GM21576 (cell line): ENCODE measurements at regions not wholly inside any gene's neighbourhood (a gene's known extent, or its start where the extent isn't known, plus 50 kb on each side); places are given as distances from the start of the nearest gene placed in this dataset.
"Not testable (repeated sequence)": the region's sequence is repeated elsewhere in the genome, so short reads cannot be mapped to it uniquely, and the experiment has no call there.

Source experiments
- ATAC-seq: cut with Tn5 transposase; IDR thresholded peaks from one replicate; pipeline ENCODE4 v1.9.1; 2021; ENCODE audit warnings: mild to moderate bottlenecking, moderate library complexity; ENCODE audit not compliant: unreplicated experiment

DNA sequence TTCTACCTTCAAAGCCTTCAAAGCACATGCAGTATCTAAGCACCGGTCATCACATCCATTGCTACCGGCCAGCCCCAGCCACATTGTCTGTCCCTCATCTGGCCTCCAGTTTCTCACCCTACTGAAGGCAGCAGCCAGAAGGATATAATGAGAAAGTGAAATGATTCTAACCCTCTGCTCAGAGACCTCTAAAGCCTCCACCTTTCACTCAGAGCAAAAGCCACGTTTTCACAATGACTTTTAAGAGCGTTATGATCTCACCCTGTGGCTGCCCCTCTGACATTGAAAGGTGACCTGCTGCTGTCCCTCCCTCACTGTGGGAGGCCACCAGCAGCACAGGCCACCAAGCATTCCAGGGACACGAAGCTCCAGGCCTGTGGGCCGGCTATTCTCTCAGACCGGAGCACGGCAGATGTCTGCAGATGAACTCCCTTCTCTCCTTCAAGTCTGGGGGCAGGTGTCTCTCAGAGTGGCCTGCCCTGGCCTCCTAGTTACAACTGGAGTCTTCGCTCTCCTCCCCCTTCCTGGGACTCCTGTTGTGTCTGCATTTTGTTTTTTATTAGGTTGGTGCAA is 94.9 kb upstream of the EEPD1 start:
- peak; percentile 80 for ATAC-seq

DNA sequence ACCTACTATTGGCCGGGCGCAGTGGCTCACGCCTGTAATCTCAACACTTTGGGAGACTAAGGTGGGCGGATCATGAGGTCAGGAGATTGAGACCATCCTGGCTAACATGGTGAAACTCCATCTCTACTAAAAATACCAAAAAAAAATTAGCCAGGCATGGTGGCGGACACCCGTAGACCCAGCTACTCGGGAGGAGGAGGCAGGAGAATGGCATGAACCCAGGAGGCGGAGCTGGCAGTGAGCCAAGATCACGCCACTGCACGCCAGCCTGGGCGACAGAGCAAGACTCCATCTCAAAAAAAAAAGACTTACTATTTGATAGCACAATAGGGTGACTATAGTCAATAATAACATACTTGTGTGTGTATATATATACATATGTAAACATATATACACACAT is 92.7 kb upstream of the EEPD1 start:
- ATAC-seq: not testable (repeated sequence)

DNA sequence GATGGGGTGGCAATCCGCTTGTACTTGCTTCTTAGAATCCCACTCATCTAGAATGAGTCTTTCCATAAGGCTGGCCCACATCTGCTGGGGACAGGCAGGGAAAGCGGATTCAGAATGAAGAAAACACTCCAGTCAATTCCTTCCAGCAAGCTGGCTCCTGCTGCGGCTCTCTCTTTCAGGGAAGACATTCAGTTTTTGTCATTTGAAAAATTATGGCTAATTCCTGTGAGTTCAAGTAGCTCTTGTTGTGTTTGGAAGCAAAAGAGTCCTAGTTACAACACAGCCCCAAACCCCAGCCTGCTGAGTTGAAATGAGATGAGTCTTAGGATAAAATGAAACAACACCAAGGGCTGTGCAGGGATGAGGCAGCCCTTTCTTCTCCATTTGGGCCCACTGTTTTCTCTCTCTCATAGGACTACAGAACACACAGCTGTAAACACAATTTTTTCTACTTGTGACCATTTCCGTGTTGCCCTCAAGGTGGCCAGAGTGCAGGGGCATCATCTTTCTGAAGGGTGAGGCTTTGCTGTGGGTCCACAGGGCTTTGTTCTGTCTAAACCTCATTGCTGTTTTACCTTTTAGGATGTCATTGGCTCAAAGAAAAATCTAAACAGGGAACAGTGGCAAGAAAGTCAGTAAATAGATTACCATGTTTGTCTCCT is 90.8 kb upstream of the EEPD1 start:
- ATAC-seq: no peak

DNA sequence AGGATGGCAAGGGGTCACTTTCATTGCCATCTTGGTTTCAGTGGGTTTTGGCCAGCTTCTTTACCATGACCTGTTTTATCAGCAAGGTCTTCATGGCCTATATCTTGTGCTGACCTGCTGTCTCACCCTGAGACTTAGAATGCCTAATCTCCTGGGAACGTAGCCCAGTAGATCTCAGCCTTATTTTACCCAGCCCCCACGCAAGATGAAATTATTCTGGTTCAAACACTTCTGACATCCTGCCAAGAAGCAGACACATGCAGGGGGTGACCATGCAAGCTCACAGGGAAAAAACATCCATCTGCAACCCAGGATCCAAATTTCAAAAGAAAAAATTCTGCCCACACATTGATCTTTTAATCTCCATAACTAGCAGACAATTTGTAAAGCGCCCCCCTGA is 88.4 kb upstream of the EEPD1 start:
- no peak for ATAC-seq

DNA sequence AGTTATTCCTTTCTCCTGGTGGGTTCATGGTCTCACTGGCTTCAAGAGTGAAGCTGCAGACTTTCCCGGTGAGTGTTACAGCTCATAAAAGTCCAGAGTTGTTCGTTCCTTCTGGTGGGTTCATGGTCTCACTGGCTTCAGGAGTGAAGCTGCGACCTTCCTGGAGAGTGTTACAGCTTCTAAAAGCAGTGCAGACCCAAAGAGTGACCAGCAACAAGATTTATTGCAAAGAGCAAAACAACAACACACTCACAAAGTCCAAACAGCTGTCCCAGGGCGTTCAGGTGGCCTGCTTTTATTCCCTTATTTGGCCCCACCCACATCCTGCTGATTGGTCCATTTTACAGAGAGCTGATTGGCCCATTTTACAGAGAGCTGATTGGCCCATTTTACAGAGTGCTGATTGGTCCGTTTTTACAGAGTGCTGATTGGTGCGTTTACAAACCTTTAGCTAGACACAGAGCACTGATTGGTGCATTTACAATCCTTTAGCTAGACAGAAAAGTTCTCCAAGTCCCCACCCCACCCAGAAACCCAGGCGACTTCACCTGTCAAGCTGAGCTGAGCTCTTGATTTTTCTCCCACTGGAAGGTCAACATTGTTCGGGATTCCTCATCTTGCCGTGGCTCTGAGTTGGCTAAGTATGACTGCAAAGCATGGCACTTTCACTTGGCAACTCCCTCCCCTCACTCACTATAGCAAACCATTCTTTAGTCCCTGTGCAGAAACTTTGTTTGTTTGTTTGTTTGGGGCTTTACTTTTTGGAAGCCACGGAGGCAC is 87.3 kb upstream of the EEPD1 start:
- ATAC-seq: not testable (repeated sequence)

DNA sequence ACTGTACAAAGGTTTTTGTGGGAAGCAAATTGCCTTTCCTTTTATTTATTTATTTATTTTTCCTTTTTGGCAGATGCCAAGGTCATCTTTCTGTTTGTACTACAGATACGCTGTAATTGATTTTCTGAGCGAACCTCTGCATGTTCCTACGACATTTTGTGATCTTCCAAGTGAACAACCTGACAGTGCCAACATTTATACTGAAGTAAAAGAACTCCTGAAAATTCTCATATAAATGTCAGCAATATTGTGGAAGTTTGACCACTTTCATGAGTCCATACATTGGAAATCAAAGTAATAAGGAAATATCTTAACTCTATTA is 86.8 kb upstream of the EEPD1 start:
- no peak for ATAC-seq

DNA sequence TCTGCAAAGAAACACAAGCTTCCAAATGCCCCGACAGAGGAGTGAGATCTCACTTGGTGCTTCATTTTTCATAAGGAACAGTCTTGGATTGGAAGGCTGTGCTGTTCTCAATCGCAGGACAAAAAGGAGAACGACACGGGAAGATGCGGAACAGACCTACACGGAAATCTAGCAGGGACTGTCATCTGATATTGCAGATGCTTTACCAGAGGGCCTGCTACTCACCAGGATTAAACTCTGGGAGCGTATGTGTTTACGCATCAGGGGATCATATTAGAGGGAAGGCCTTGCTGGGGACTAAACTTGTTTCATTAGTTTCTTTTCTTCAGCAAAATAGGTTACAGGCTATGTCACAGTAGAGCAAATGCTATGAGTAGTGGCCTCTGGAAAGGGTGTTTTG is 82.8 kb upstream of the EEPD1 start:
- no peak for ATAC-seq

DNA sequence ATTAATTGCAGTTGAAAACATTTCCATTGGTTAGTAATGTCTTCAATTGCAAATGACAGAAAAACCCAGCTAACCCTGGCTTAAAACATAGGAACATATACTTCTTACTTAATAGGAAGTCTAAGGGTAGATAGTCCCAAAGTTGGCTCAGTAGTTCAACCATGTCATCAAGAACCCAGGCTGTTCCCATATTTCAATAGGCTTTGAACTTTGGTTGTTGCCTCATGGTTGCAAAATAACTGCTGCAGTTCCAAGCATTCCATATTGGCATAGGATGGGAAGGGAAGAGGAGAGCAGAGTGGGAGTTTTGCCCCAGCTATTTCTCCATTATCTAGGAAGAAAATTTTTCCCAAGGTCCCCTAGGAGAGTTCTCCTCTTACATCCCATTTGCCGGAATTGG is 81.4 kb upstream of the EEPD1 start:
- no peak for ATAC-seq

DNA sequence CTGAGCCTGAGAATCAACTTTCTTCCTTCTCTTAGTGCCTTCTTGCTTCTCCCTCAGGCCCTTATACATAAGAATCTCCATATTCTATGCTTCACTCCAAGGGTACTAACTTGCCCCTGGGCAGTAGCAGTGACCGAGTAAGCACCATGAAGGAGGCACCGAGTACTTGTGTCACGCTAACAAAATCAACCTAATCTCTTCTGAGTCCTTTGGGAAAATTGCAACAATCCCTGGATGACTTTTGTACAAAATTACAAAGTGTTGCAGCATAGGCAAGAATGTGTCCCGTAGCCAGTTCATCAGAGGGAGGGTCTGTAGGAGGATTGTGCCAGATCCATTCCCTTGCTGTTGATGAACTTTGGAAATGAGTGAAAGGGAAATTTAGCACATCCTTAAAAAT is 80.4 kb upstream of the EEPD1 start:
- no peak for ATAC-seq

DNA sequence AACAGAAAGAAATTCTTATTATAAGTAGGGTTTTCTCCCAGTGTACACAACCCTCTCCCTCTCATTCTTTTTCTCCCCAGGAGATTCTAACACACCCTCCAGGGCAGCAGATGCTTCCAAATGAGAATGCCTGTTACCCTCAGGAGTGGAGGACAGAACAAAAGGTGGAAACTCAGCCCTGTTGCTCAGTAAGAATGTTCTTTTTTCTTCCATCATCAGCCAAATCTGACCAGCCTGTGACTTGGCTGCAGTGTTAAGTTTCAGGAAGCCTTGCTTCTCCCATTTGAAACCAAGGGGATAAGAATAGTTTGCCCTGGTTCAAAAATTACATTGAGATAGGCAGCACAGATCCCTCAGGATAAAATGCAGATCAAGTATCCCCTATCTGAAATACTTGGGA is 77.5 kb upstream of the EEPD1 start:
- ATAC-seq: no peak

DNA sequence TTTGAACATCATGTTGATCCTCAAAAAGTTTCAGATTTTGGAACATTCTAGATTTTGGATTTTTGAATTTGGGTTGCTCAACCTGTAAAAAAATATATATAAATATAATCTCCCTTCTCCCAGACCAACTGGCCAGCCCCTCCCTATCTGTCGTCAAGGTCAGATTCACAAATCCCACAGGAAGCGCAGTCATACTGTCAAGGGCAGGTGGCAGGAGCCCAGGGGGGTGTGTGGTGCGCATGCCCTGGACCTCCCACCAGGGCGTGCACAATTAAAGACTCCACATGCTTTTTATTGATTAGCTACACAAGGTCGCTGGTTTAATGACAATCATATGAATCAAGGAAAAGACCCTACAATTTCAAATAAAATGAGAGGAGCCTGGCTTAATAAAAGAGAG is 77.0 kb upstream of the EEPD1 start:
- no peak for ATAC-seq

DNA sequence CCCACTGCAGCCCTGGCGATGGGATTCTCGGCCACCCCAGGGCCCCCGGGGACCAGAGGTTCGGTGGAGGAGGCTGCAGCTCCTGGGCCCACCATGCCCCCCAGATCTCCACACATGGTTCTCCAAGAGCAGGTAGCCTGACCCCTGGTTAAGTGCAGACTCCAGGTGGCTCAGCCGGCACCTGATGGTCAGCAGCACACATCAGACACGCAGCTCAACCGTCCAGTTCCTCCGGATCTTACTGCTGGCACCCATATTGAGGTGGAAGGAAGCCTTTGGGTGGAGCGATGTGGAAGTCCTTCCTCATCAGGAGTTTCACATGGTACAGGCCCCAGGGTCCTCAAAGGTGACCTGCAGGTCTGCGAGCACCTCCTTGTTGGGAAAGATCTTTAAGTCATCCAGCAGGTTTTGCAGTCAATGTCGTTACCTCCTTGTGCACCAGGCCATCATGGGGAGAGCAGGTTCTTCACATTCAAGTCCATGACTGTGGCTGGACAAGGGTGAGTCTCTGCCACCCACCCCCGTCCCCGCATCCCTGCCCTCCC is 74.2 kb upstream of the EEPD1 start:
- no peak for ATAC-seq

DNA sequence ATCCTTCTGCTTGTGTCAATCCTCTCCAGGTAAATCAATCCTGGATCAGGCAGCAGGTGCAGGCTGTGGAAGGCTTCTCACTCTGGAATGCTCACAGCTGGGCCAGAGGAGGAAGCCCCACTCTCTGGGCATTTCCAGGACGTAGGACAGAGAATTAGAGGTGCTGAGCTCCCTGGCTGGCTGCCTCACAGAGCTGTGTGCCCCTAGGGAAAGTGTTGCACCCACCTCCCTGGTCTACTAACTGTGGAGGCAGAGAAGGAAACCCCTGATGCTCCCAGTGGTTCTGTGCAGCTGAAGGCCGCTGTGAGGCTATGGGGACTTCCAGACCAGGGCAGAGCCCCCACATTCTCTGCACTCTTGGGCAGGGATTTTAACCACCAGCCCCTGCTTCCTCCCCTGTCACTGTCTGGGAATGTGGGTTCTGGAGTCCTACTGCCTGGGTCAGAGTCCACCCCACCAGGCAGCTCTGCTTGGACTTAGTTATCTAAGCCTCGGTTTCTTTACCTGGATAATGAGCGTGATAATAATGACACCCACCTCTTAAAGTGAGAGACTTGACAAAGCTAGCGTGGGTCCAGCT is 73.5 kb upstream of the EEPD1 start:
- ATAC-seq: no peak

DNA sequence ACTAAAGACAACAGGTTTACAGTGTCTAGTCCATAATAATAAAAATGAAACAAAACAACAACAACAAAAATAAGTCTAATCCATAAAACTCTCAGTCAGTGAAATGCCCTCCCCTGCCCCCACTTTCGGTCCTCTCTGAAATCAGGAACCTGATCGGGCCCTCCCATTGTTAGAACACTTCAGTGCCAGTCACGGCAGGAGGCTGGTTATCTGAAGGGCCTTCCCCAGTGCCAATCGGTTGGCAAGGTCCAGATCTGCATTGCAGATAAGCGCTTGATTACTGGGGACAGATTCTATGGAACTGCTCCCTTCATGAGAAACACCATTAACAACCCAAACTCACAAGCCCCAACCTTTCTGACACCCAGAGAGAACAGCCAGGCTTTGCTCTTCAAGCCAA is 72.2 kb upstream of the EEPD1 start:
- ATAC-seq: no peak

DNA sequence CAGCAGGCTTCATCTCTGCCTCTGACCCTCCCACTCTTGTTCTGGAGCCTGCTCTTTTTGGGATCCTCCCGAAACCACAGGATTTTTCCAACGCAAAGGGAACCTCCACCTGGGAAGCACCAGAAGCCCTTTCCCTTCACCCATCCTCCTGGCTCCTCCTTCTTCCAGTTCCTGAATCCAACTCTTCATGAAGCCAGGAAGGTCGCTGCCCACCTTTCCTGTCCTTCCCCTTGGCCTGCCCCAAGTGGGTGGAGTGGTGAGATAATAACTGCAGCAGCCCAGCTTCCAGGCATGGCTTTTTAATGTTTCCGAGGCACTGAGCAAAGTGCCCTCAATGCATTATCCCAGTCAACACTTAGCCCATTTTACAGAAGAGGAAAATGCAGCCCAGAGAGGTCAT is 70.8 kb upstream of the EEPD1 start:
- ATAC-seq: no peak

DNA sequence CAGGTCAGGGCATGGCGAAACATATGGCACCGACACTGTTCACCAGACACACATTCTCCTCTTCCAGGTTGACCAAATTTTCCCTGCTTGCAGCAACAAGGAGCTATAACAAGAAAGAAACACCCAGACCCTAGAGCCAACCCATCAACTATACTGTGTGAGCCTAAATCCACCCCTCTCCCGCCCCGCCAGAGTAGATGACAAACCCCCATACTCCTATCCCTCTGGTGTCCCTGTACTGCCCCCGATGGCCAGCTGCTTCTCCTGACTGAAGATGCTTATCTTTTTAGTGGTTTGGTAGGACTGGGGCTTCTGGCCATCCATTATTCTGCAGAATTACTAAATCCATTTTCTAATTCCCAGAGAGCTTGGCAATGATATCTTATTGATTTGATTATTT is 70.1 kb upstream of the EEPD1 start:
- no peak for ATAC-seq

DNA sequence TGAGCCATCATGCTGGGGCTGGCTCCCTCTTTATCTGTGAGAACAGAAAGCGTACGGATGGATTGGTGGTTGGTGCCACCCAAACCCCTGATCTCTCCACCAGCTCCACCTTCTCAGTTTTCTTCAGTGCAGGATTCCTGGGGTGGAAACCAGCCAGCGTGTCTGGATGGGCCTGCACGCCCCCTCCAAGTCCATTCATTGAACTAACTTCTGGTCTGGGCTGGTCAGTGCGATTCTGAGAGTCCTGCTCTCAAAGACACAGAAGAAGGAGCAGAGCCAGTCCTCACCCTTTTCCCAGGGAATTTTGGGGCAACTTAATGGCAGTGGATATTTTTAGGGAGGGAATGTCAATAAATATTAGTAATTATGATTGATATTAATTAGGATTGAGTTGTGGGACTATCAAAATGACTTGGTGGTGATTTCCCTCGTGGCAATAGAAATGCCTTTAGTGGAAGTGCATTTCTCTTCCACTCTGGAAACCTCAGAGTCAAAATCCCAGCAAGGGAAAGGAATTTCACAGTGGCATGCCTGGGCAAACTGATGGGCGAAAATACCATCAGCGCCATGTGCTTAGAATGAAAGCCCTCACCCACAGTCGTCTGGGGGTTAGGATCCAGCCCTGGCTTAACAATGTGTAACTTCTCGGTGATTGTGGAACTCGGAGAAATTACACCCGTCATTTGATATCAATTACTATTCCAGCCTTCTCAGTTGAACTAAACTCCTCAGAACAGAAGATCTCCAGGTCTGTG is 69.3 kb upstream of the EEPD1 start:
- no peak for ATAC-seq

DNA sequence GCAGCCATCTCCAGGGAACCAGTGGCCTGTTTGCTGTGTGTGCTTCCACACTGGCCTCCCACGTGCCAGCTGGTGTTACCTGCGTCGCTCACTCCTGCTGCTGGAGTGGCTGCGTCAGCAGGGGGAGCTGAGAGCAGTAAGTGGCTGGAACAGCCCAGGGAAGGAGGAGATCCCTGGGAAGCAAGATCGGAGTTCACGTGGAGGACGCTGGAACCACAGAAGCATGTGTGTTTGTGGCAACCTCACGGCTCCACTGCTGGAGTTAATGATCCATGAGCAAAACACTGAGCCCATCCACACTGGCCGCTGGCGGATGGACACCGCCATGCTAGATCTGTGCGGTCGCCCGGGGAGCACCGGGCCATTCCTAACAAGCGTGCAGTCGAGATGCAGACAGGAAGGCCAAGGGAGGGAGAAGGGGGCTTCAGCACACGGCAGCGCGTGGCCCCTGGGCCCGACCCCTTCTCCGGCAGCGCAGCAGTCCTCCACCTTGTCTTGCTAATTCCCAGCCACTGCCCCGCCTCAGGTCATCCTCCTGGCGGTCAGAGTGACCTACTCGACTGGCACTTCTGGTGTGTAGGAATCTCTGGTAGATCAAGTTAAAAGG is 68.5 kb upstream of the EEPD1 start:
- ATAC-seq: no peak

DNA sequence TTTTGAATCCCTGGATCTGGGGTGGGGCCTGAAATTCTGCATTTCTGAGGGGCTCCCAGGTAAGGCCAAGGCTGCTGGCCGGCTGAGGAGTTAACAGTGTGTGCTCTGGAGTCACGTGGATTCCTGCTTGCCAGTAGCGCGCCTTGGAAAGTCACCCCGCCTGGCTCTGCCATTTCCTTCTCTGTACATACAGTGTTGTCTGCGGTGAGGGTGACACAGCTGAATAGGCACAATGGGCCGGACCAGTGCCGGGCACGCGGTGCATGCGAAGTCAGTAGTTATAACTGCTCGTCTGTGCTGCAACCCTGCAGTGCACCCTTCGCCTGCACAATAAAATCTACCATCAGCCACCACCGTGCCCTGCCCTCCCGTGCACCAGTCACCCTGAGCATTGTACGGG is 68.0 kb upstream of the EEPD1 start:
- ATAC-seq: no peak

DNA sequence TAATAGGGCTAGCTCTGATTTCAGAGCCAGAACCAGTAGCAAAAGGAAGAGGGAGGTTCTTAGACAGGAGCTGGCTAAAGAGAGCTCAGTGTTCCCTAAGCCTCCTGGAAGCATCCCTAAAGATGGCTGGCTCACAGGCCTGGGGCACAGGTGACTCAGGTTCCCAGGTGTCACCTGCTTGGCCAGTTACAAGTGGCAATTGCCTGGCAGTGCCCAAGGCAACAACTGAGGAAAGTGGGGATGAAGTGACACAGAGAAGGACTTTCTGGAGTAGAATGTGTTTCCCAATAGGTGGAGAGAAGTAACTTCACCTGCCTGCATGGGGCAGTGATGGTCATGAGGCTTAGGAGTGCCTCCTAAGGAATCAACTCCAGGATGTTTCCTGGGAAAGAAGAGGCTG is 66.5 kb upstream of the EEPD1 start:
- no peak for ATAC-seq

DNA sequence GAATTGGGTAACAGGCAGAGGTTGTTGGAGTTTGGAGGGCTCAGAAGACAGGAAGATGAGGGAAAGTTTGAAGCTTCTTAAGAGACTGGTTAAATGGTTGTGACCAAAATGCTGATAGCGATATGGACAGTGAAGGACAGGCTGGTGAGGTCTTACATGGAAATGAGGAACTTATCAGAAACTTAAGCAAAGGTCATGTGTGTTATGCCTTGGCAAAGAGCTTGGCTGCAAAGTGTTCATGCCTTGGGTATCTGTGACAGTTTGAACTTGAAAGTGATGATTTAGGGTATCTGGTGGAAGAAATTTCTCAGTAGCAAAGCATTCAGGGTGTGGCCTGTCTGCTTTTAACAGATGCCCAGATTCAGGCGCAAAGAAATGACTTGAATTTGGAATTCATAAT is 64.5 kb upstream of the EEPD1 start:
- ATAC-seq: no peak
